ENCODE measurements at regions not wholly inside any gene's neighbourhood (a gene's known extent, or its start where the extent isn't known, plus 50 kb on each side); places are given as distances from the start of the nearest gene placed in this dataset.

DNA sequence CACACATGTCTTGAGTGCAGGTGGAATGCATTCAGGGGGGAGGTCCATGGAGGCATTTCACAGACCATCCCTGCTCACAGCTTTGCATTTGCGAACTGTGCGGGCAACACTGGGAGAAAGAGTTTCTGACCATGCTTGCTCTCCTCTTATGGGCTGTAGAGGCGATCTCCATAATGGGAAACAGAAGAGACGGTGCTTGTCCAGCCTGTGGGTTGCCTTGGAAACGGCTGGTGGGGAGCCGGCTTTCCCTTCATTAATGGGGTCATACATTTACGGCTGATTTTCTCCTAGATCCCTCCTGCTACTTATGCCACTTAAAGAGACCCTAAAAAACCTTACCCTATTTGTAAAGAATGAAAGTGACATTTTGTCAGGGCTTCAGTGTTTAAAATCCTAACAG is 147.4 kb downstream of the SOX11 start:
- no peak for TF ChIP-seq EZH2 (IDR thresholded peaks at IDR 0.05; ENCODE audit: low read length)
- TF ChIP-seq, protein P1, sequence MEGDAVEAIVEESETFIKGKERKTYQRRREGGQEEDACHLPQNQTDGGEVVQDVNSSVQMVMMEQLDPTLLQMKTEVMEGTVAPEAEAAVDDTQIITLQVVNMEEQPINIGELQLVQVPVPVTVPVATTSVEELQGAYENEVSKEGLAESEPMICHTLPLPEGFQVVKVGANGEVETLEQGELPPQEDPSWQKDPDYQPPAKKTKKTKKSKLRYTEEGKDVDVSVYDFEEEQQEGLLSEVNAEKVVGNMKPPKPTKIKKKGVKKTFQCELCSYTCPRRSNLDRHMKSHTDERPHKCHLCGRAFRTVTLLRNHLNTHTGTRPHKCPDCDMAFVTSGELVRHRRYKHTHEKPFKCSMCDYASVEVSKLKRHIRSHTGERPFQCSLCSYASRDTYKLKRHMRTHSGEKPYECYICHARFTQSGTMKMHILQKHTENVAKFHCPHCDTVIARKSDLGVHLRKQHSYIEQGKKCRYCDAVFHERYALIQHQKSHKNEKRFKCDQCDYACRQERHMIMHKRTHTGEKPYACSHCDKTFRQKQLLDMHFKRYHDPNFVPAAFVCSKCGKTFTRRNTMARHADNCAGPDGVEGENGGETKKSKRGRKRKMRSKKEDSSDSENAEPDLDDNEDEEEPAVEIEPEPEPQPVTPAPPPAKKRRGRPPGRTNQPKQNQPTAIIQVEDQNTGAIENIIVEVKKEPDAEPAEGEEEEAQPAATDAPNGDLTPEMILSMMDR (optimal IDR thresholded peaks at IDR 0.05 in 1 of 3, IDR thresholded peaks at IDR 0.05 in 1 of 3, conservative IDR thresholded peaks at IDR 0.05 in 1 of 3; ENCODE audit: extremely low read depth in 1 of 3, insufficient read depth in 2 of 3, low read length in 3 of 3), result no peak
